ENCODE measurements at regions not wholly inside any gene's neighbourhood (a gene's known extent, or its start where the extent isn't known, plus 50 kb on each side); places are given as distances from the start of the nearest gene placed in this dataset.

GRCh38 chr6:15802466-15802865 lies 139.6 kb upstream of the DTNBP1 start:
- no peak for TF ChIP-seq CTCF (IDR thresholded peaks at IDR 0.05)
- no peak for TF ChIP-seq EP300 (IDR thresholded peaks at IDR 0.05)

Data from ovary (tissue), 3 donors.